DMS53 treated with DMSO at 0.1 percent for 48 hours (cell line): ENCODE measurements at regions not wholly inside any gene's neighbourhood (a gene's known extent, or its start where the extent isn't known, plus 50 kb on each side); places are given as distances from the start of the nearest gene placed in this dataset.

ENCODE experiments used
- DNase-seq: peaks from one replicate; lab custom pipeline; 2025; ENCODE audit not compliant: unreplicated experiment; lab: John Stamatoyannopoulos, UW

- DNase-seq: no peak
Observed at GRCh38 chr6:93970684-93971083, 551.3 kb upstream of the EPHA7 start.

GRCh38 chr6:93968126-93968525 lies 548.8 kb upstream of the EPHA7 start:
- DNase-seq: no peak

- no peak for DNase-seq
Observed at GRCh38 chr6:93964926-93965325, 545.6 kb upstream of the EPHA7 start.

- no peak for DNase-seq
Observed at GRCh38 chr6:93964321-93964720, 545.0 kb upstream of the EPHA7 start.

- DNase-seq: no peak
Observed at GRCh38 chr6:93962566-93962965, 543.2 kb upstream of the EPHA7 start.

- no peak for DNase-seq
Observed at GRCh38 chr6:93954584-93954983, 535.2 kb upstream of the EPHA7 start.

GRCh38 chr6:93943661-93944060 lies 524.3 kb upstream of the EPHA7 start:
- DNase-seq: no peak

GRCh38 chr6:93940381-93940780 lies 521.0 kb upstream of the EPHA7 start:
- no peak for DNase-seq

- no peak for DNase-seq
Observed at GRCh38 chr6:93932175-93932574, 512.8 kb upstream of the EPHA7 start.

GRCh38 chr6:93927731-93928130 lies 508.4 kb upstream of the EPHA7 start:
- DNase-seq: no peak

GRCh38 chr6:93919365-93919764 lies 500.0 kb upstream of the EPHA7 start:
- DNase-seq: peak; percentile 10

GRCh38 chr6:93918258-93918657 lies 498.9 kb upstream of the EPHA7 start:
- no peak for DNase-seq

GRCh38 chr6:93917216-93917615 lies 497.9 kb upstream of the EPHA7 start:
- DNase-seq: no peak

- no peak for DNase-seq
Observed at GRCh38 chr6:93916716-93917115, 497.4 kb upstream of the EPHA7 start.

- no peak for DNase-seq
Observed at GRCh38 chr6:93915961-93916360, 496.6 kb upstream of the EPHA7 start.

- DNase-seq: no peak
Observed at GRCh38 chr6:93902517-93902916, 483.2 kb upstream of the EPHA7 start.

- no peak for DNase-seq
Observed at GRCh38 chr6:93900142-93900541, 480.8 kb upstream of the EPHA7 start.

GRCh38 chr6:93896081-93896480 lies 476.7 kb upstream of the EPHA7 start:
- no peak for DNase-seq

- DNase-seq: no peak
Observed at GRCh38 chr6:93894521-93894920, 475.2 kb upstream of the EPHA7 start.

GRCh38 chr6:93889713-93890112 lies 470.4 kb upstream of the EPHA7 start:
- DNase-seq: no peak

- no peak for DNase-seq
Observed at GRCh38 chr6:93886416-93886815, 467.1 kb upstream of the EPHA7 start.

GRCh38 chr6:93859971-93860370 lies 440.6 kb upstream of the EPHA7 start:
- DNase-seq: no peak

- no peak for DNase-seq
Observed at GRCh38 chr6:93858213-93858612, 438.9 kb upstream of the EPHA7 start.

GRCh38 chr6:93849857-93850256 lies 430.5 kb upstream of the EPHA7 start:
- no peak for DNase-seq
